Uterus (tissue), 2 donors: ENCODE measurements at regions not wholly inside any gene's neighbourhood (a gene's known extent, or its start where the extent isn't known, plus 50 kb on each side); places are given as distances from the start of the nearest gene placed in this dataset.
"Not testable (repeated sequence)": the region's sequence is repeated elsewhere in the genome, so short reads cannot be mapped to it uniquely, and the experiment has no call there.

ENCODE experiments used
- CTCF ChIP-seq, 4 experiments: fragments of 200-600 bp in 2 of 4; fragments of 450-650 bp in 2 of 4; sonication (generic) in 2 of 4; IDR thresholded peaks; one replicate each; pipeline ENCODE4 v1.5.1; 2016 to 2019; ENCODE audit warnings: antibody characterized with exemption in 4 of 4, mild to moderate bottlenecking in 2 of 4, moderate library complexity in 1 of 4
- POLR2A ChIP-seq, 2 donors: fragments of 450-650 bp; IDR thresholded peaks; one replicate each; pipeline ENCODE4 v1.6.1; 2016; ENCODE audit warnings: antibody characterized with exemption in 2 of 2, mild to moderate bottlenecking in 1 of 2, moderate library complexity in 1 of 2

DNA sequence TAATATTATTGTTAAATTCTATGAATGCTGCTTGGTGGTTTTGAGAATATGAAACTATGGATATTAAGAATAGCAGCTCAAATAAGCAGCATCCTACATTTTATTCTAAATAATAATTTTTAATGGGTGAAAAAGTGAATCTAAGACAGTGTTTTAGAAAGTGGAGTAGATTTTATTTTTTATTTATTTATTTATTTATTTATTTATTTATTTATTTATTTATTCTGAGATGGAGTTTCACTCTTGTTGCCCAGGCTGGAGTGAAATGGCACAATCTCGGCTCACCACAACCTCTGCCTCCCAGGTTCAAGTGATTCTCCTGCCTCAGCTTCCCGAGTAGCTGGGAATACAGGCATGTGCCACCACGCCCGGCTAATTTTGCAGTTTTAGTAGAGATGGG, 1199.4 kb downstream of the EPHA7 start:
- not testable (repeated sequence) for TF ChIP-seq CTCF, POLR2A (IDR thresholded peaks at IDR 0.05)
